ENCODE measurements at regions not wholly inside any gene's neighbourhood (a gene's known extent, or its start where the extent isn't known, plus 50 kb on each side); places are given as distances from the start of the nearest gene placed in this dataset.
"Not testable (repeated sequence)": the region's sequence is repeated elsewhere in the genome, so short reads cannot be mapped to it uniquely, and the experiment has no call there.

DNA sequence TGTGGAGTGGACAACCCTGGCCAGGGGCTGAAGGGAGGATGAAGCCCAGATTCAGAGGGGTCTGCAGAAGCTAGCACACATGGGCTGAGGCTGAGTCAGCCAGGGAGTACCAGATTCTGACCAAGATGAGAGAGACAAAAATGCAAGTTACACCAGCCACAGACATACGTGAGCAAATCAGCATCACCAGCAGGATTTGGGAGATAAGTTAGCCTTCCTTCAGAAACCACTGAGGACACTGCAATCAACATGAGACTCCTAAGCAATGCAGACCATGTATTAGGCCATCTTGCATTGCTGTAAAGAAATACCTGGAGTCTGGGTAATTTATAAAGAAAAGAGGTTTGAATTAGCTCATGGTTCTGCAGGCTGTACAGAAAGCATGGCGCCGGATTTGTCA is 57.0 kb upstream of the PAGE5 start:
- no peak overlapping the region for H3K4me3 Mint-ChIP-seq (ENCODE audit: unreplicated experiment)
- ChIA-PET POLR2A (no interaction called here), CTCF (no interaction called here)
- peaks cover 14% of the 10 kb centered on the region for H3K36me3 Mint-ChIP-seq (ENCODE audit: insufficient read depth, unreplicated experiment)
- TF ChIP-seq, protein P1, sequence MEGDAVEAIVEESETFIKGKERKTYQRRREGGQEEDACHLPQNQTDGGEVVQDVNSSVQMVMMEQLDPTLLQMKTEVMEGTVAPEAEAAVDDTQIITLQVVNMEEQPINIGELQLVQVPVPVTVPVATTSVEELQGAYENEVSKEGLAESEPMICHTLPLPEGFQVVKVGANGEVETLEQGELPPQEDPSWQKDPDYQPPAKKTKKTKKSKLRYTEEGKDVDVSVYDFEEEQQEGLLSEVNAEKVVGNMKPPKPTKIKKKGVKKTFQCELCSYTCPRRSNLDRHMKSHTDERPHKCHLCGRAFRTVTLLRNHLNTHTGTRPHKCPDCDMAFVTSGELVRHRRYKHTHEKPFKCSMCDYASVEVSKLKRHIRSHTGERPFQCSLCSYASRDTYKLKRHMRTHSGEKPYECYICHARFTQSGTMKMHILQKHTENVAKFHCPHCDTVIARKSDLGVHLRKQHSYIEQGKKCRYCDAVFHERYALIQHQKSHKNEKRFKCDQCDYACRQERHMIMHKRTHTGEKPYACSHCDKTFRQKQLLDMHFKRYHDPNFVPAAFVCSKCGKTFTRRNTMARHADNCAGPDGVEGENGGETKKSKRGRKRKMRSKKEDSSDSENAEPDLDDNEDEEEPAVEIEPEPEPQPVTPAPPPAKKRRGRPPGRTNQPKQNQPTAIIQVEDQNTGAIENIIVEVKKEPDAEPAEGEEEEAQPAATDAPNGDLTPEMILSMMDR (IDR thresholded peaks at IDR 0.05; ENCODE audit: insufficient read depth in 1 of 2, low read depth in 1 of 2, low read length in 1 of 2, severe bottlenecking in 1 of 2, unreplicated experiment in 1 of 2): no peak
- Histone ChIP-seq H3K27me3 (replicated peaks; ENCODE audit: control insufficient read depth, insufficient read depth, low read length) (no peaks in the 10 kb centered on the region), H3K9me3 (no peaks in the 10 kb centered on the region), H3K4me3 (ENCODE audit: low read depth, low read length) (no peak overlapping the region), H3K4me1 (peaks cover 3% of the 10 kb centered on the region; the same call in 1 of the 2 replicates), H3K36me3 (ENCODE audit: control insufficient read depth, insufficient read depth, low read length) (no peaks in the 10 kb centered on the region)
- no peaks in the 10 kb centered on the region for H3K27me3 Mint-ChIP-seq (ENCODE audit: insufficient read depth, unreplicated experiment)
- H3K9me3 Mint-ChIP-seq (ENCODE audit: unreplicated experiment): no peaks in the 10 kb centered on the region
- H3K27ac Mint-ChIP-seq (ENCODE audit: unreplicated experiment): no peak overlapping the region
- intact Hi-C loops (cut with micrococcal nuclease; ENCODE audit: unreplicated experiment): loop anchor here (5.0 kb wide), 1 partner anchor 526 kb away; no protein-coding TSS in a partner anchor
- no peaks in the 10 kb centered on the region for H3K4me1 Mint-ChIP-seq (ENCODE audit: low read depth, unreplicated experiment)
- BruUV-seq (replicated peaks): no TSS peak
- no peak for DNase-seq

DNA sequence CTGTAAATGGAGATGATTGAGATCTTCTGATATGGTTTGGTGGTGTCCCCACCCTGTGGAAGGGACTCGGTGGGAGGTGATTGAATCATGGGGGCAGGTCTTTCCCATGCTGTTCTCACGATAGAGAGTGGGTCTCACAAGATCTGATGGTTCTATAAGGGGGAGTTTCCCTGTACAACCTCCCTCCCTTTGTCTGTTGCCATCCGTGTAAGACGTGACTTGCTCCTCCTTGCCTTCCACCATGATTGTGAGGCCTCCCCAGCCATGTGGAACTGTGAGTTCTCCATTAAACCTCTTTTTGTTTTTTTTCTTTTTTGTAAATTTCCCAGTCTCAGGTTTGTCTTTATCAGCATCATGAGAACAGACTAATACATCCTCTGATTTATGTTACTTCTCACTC is 55.1 kb upstream of the PAGE5 start:
- H3K27me3 Mint-ChIP-seq (ENCODE audit: insufficient read depth, unreplicated experiment); CTCF ChIA-PET; intact Hi-C loops (cut with micrococcal nuclease; ENCODE audit: unreplicated experiment); DNase-seq; H3K4me3 Mint-ChIP-seq (ENCODE audit: unreplicated experiment); H3K9me3 Mint-ChIP-seq (ENCODE audit: unreplicated experiment); H3K4me1 ChIP-seq; BruUV-seq (replicated peaks); POLR2A ChIA-PET; H3K9me3 ChIP-seq; H3K27me3 ChIP-seq (replicated peaks; ENCODE audit: control insufficient read depth, insufficient read depth, low read length); H3K36me3 ChIP-seq (ENCODE audit: control insufficient read depth, insufficient read depth, low read length); H3K27ac Mint-ChIP-seq (ENCODE audit: unreplicated experiment); H3K4me3 ChIP-seq (ENCODE audit: low read depth, low read length); H3K4me1 Mint-ChIP-seq (ENCODE audit: low read depth, unreplicated experiment): not testable (repeated sequence)
- H3K36me3 Mint-ChIP-seq (ENCODE audit: insufficient read depth, unreplicated experiment): peaks cover 14% of the 10 kb centered on the region

GRCh38 chrX:55167124-55167803 is 52.9 kb upstream of the PAGE5 start:
- DNase-seq: no peak
- POLR2A ChIA-PET: no interaction called here
- CTCF ChIA-PET: no interaction called here
- H3K27ac Mint-ChIP-seq (ENCODE audit: unreplicated experiment): no peak overlapping the region
- no peak overlapping the region for H3K4me3 Mint-ChIP-seq (ENCODE audit: unreplicated experiment)
- no peaks in the 10 kb centered on the region for H3K9me3 Mint-ChIP-seq (ENCODE audit: unreplicated experiment)
- Histone ChIP-seq H3K4me1 (no peaks in the 10 kb centered on the region), H3K9me3 (no peaks in the 10 kb centered on the region), H3K36me3 (ENCODE audit: control insufficient read depth, insufficient read depth, low read length) (no peaks in the 10 kb centered on the region), H3K27me3 (replicated peaks; ENCODE audit: control insufficient read depth, insufficient read depth, low read length) (no peaks in the 10 kb centered on the region), H3K4me3 (ENCODE audit: low read depth, low read length) (no peak overlapping the region)
- intact Hi-C loops (cut with micrococcal nuclease; ENCODE audit: unreplicated experiment): no loop called here
- TF ChIP-seq, protein P1 (IDR thresholded peaks at IDR 0.05; ENCODE audit: insufficient read depth in 1 of 2, low read depth in 1 of 2, low read length in 1 of 2, severe bottlenecking in 1 of 2, unreplicated experiment in 1 of 2): no peak
- H3K27me3 Mint-ChIP-seq (ENCODE audit: insufficient read depth, unreplicated experiment): no peaks in the 10 kb centered on the region
- no TSS peak for BruUV-seq (replicated peaks)
- H3K36me3 Mint-ChIP-seq (ENCODE audit: insufficient read depth, unreplicated experiment): no peaks in the 10 kb centered on the region
- no peaks in the 10 kb centered on the region for H3K4me1 Mint-ChIP-seq (ENCODE audit: low read depth, unreplicated experiment)

- Mint-ChIP-seq H3K4me3 (ENCODE audit: unreplicated experiment) (no peak overlapping the region), H3K27ac (ENCODE audit: unreplicated experiment) (no peak overlapping the region), H3K9me3 (ENCODE audit: unreplicated experiment) (no peaks in the 10 kb centered on the region), H3K4me1 (ENCODE audit: low read depth, unreplicated experiment) (no peaks in the 10 kb centered on the region), H3K27me3 (ENCODE audit: insufficient read depth, unreplicated experiment) (no peaks in the 10 kb centered on the region), H3K36me3 (ENCODE audit: insufficient read depth, unreplicated experiment) (no peaks in the 10 kb centered on the region)
- ChIA-PET POLR2A (no interaction called here), CTCF (no interaction called here)
- TF ChIP-seq, protein P1 (IDR thresholded peaks at IDR 0.05; ENCODE audit: insufficient read depth in 1 of 2, low read depth in 1 of 2, low read length in 1 of 2, severe bottlenecking in 1 of 2, unreplicated experiment in 1 of 2): no peak
- no peak for DNase-seq
- BruUV-seq (replicated peaks): no TSS peak
- H3K36me3 ChIP-seq (ENCODE audit: control insufficient read depth, insufficient read depth, low read length): no peaks in the 10 kb centered on the region
- no peaks in the 10 kb centered on the region for H3K9me3 ChIP-seq
- no peak overlapping the region for H3K4me3 ChIP-seq (ENCODE audit: low read depth, low read length)
- H3K27me3 ChIP-seq (replicated peaks; ENCODE audit: control insufficient read depth, insufficient read depth, low read length): no peaks in the 10 kb centered on the region
- intact Hi-C loops (cut with micrococcal nuclease; ENCODE audit: unreplicated experiment): no loop called here
- H3K4me1 ChIP-seq: no peaks in the 10 kb centered on the region
These were observed 52.2 kb upstream of the PAGE5 start for GRCh38 chrX:55167901-55168300.

All from Caco-2 (cell line).